ENCODE measurements at regions not wholly inside any gene's neighbourhood (a gene's known extent, or its start where the extent isn't known, plus 50 kb on each side); places are given as distances from the start of the nearest gene placed in this dataset.

DNA sequence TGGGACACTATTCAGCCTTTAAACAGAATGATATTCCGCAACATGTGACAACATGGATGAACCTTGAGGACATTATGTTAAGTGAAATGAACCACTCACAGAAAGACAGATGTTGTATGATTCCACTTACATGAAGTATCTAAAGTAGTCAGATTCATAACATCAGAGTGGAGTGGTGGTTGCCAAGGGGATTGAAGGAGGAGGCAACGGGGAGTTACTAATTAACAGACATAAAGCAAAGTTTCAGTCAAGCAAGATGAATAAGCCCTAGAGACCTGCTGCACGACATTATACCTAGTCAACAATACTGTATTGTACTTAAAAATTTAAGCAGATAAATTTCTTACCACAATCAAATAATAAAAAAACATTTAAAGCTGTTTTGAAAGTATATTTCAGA lies 105.0 kb upstream of the NR0B1 start:
- peak; percentile 43 for DNase-seq

DNA sequence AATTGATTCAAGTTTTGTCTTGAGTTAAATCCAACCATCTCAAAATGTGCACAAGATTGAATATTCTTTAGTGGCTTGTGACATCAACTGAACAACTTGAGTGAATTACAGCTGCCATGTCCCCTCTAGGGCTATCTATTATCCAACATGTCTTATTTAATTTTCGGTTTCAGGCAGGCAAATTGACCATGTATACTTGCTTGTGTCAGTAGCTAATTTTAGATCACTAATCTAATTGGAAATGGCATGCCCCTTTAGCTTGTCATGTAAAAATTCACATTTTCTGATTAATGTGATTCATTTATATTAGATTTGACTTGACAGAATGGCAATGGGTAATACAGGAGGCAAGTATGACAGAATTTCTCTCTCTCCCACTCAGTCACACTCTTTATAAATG lies 93.2 kb upstream of the NR0B1 start:
- DNase-seq = no peak

- no peak for DNase-seq
Observed at GRCh38 chrX:30388325-30388724, 79.1 kb upstream of the NR0B1 start.

DNA sequence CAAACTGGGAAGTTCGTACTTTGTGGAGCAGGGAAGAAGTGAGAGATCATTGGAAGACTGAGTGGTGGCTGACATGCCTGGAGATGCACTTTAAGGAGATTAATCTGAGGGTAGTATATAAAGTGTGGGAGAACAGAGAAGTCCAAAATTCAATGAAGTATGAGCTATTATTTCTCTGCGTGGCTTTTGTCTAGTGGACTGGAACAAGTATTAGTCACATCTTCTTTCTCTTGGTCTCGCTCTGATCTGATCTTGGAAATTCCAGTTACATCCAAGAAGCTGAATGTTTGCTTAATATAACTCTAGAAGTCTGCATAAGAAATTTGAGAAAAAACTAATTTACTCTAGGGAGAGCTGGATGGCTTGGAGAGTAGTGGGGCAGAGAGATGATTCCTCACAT lies 64.8 kb upstream of the NR0B1 start:
- no peak for DNase-seq

DNA sequence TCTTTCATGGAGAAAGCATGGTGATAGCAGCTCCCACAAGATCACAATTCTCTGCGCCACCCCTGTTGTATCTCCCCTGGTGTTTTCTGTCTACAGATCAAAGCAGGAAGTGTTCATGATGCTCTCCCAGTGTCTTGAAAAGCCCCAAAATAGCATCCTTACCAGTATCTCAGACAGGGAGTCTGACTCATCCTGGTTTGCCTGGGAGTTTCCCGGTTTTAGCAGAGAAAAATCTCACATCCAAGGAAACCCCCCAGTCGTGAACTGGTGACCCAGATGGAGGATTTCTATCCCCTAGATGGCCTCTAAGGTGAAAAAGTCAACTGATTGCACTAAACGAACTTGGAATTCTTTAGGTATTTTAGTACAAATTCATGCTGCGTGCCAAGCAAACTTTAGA lies 64.3 kb upstream of the NR0B1 start:
- DNase-seq = no peak

DNA sequence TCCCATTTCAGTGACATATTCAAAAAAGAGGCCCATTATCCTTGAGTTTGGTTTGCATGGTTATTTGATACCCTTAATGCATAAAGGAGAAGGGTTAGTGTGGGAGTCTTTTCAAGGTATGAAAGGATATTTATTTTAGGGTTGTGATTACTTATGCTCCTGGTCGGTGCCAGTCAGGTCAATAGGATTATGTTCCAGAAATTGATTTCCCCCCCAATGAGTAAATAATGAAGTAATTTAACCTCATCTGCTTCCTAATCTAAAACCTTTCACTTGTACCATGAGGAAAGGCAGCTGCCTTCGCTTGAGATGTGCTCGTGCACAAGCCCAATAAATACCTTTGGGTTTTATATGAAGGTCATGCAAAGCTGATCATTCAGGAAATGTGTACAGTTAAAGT lies 55.0 kb upstream of the NR0B1 start:
- DNase-seq = peak; percentile 98

Measured in NCI-H1092 treated with DMSO at 0.1 percent for 48 hours (cell line).